Activated naive CD4-positive, alpha-beta T cell treated with anti-CD3 and anti-CD28 coated beads, Interleukin-2, amount 10 ng/mL, durations not matched to agents 7 days and 5 days (primary cell): ENCODE measurements at regions not wholly inside any gene's neighbourhood (a gene's known extent, or its start where the extent isn't known, plus 50 kb on each side); places are given as distances from the start of the nearest gene placed in this dataset.
"Not testable (repeated sequence)": the region's sequence is repeated elsewhere in the genome, so short reads cannot be mapped to it uniquely, and the experiment has no call there.

ENCODE experiments used
- CTCF ChIA-PET: fragments of 350-600 bp; sonication (Branson Sonifier 250); formaldehyde crosslinking; loops from one replicate; lab custom pipeline; 2021; ENCODE audit warnings: antibody characterized with exemption; lab: Charles Lee
- DNase-seq: peaks from one replicate; pipeline ENCODE4 v3.0.0-alpha.2; 2020
- H3K27ac Mint-ChIP-seq: one replicate; pipeline ENCODE4 v1.8.0; 2021; ENCODE audit warnings: mild to moderate bottlenecking, moderate library complexity, mixed read lengths
- H3K27me3 Mint-ChIP-seq: one replicate; pipeline ENCODE4 v1.8.0; 2021; ENCODE audit warnings: mild to moderate bottlenecking, mixed read lengths
- H3K36me3 Mint-ChIP-seq: one replicate; pipeline ENCODE4 v1.8.0; 2021; ENCODE audit warnings: mixed read lengths
- H3K4me1 Mint-ChIP-seq: one replicate; pipeline ENCODE4 v1.8.0; 2021; ENCODE audit warnings: mixed read lengths
- H3K4me3 Mint-ChIP-seq: one replicate; pipeline ENCODE4 v1.8.0; 2021; ENCODE audit warnings: mild to moderate bottlenecking, moderate library complexity, mixed read lengths
- H3K9me3 Mint-ChIP-seq: one replicate; pipeline ENCODE4 v1.8.0; 2021; ENCODE audit warnings: mixed read lengths

DNA sequence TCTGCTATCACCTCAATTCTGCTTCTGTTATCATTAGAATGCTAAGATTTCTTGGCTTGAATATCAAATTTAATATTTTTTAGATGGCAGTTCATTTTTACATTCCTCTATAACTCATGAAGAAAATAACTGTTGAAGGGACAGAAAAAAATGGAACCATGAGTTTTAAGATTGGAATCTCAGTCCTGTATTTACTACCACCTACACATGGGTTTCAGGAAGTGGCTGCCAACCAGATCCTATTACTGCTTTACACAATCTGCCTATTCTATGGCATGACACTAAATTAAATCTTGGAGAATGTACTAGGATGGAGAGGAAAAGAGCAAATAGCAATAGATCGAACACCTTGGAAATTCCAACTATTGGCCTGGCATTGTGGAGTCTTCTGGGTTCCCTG is 140.8 kb downstream of the DUSP6 start:
- DNase-seq = no peak
- Mint-ChIP-seq H3K36me3 (peaks cover 3% of the 10 kb centered on the region), H3K4me3 (no peak overlapping the region), H3K9me3 (no peaks in the 10 kb centered on the region), H3K27ac (no peak overlapping the region), H3K4me1 (peaks cover 17% of the 10 kb centered on the region), H3K27me3 (no peaks in the 10 kb centered on the region)
- CTCF ChIA-PET = interaction anchor here (1.2 to 1.4 kb wide), 2 partner anchors 32 to 33 kb away, joined by 3 read pairs; no protein-coding TSS in a partner anchor

DNA sequence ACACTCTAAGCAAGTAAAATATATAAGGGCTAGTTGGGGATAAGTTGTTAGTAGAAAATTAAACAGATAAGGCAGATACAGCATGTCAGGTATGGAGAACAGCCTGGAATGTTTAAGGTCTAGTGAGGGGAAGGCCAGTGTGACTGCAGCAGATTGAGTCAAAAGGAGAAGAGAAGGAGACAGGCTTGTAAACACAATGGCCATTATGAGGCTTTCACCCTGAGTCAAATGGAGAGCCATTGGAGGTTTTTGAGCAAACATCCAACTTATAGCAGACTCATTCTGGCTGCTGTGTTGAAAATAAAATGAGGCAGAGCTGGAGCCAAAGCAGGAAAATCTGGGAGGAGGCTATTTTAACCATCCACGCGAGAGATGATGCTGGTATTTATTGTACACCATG is 142.0 kb downstream of the DUSP6 start:
- no peaks in the 10 kb centered on the region for H3K27me3 Mint-ChIP-seq
- H3K9me3 Mint-ChIP-seq = no peaks in the 10 kb centered on the region
- H3K27ac Mint-ChIP-seq = no peak overlapping the region
- DNase-seq = no peak
- CTCF ChIA-PET = no interaction called here
- H3K36me3 Mint-ChIP-seq = peaks cover 3% of the 10 kb centered on the region
- no peak overlapping the region for H3K4me3 Mint-ChIP-seq
- peaks cover 23% of the 10 kb centered on the region for H3K4me1 Mint-ChIP-seq

- no peaks in the 10 kb centered on the region for H3K27me3 Mint-ChIP-seq
- H3K27ac Mint-ChIP-seq = no peak overlapping the region
- DNase-seq = no peak
- peaks cover 25% of the 10 kb centered on the region for H3K4me1 Mint-ChIP-seq
- H3K9me3 Mint-ChIP-seq = no peaks in the 10 kb centered on the region
- no peak overlapping the region for H3K4me3 Mint-ChIP-seq
- no peaks in the 10 kb centered on the region for H3K36me3 Mint-ChIP-seq
- CTCF ChIA-PET = no interaction called here
Measured at GRCh38 chr12:89208661-89209096, 143.6 kb downstream of the DUSP6 start.

DNA sequence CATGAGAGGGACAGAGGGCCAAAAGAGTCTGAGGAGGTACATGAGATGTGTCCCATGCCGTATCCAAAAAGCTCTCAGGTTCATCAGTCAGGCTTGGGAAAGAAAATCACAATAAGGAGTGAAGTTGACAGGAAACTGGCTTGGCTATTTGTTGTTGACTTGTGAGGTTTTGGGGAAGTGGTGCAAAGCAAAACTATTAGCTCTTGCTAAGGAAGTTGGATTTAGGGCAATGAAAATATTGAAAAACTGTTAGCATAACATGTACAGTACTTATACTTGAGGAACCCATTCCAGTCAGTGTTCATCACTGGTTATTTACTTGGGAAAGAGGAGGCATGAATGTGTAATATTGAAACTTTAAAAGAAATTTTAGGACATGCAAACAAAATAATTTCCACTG is 145.9 kb downstream of the DUSP6 start:
- no peak overlapping the region for H3K4me3 Mint-ChIP-seq
- no peak for DNase-seq
- no peaks in the 10 kb centered on the region for H3K27me3 Mint-ChIP-seq
- H3K27ac Mint-ChIP-seq = no peak overlapping the region
- H3K4me1 Mint-ChIP-seq = peaks cover 16% of the 10 kb centered on the region
- CTCF ChIA-PET = interaction anchor here (0.8 kb wide), 1 partner anchor 13 kb away, joined by 3 read pairs; no protein-coding TSS in a partner anchor
- no peaks in the 10 kb centered on the region for H3K9me3 Mint-ChIP-seq
- H3K36me3 Mint-ChIP-seq = no peaks in the 10 kb centered on the region

GRCh38 chr12:89205517-89205916 is 146.8 kb downstream of the DUSP6 start:
- DNase-seq = no peak
- Mint-ChIP-seq H3K27me3 (no peaks in the 10 kb centered on the region), H3K9me3 (no peaks in the 10 kb centered on the region), H3K36me3 (no peaks in the 10 kb centered on the region), H3K27ac (no peak overlapping the region), H3K4me3 (no peak overlapping the region), H3K4me1 (peaks cover 16% of the 10 kb centered on the region)
- CTCF ChIA-PET = interaction anchor here (0.8 kb wide), 1 partner anchor 12 kb away, joined by 3 read pairs; no protein-coding TSS in a partner anchor

GRCh38 chr12:89203144-89203543 is 149.2 kb downstream of the DUSP6 start:
- no peak overlapping the region for H3K27ac Mint-ChIP-seq
- peaks cover 2% of the 10 kb centered on the region for H3K9me3 Mint-ChIP-seq
- CTCF ChIA-PET = no interaction called here
- DNase-seq = peak; percentile 23
- H3K4me1 Mint-ChIP-seq = peaks cover 16% of the 10 kb centered on the region
- H3K4me3 Mint-ChIP-seq = no peak overlapping the region
- H3K36me3 Mint-ChIP-seq = no peaks in the 10 kb centered on the region
- peaks cover 2% of the 10 kb centered on the region for H3K27me3 Mint-ChIP-seq

- DNase-seq = no peak
- Mint-ChIP-seq H3K27me3 (peaks cover 5% of the 10 kb centered on the region), H3K4me3 (no peak overlapping the region), H3K36me3 (no peaks in the 10 kb centered on the region), H3K4me1 (peaks cover 9% of the 10 kb centered on the region), H3K27ac (no peak overlapping the region), H3K9me3 (peaks cover 6% of the 10 kb centered on the region)
- CTCF ChIA-PET = no interaction called here
Measured at GRCh38 chr12:89200217-89200616, 152.1 kb downstream of the DUSP6 start.

DNA sequence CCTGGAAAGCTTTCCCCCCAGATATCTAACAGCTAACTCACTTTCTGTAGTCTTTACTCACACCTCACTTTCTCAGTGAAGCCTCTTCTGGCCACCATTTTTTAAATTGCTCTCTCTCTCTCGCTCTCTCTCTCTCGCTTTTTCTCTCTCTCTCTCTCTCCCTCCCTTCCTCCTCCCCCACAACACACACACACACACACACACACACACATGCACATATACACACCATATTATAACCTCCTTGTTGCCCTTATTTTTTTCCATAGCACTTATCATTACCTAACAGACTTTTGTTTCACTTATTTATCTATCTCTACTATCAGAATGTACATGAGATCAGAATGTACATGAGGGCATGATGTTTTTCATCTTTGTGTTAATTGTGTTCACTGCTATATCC is 156.8 kb downstream of the DUSP6 start:
- Mint-ChIP-seq H3K9me3 (peaks cover 10% of the 10 kb centered on the region), H3K27ac (no peak overlapping the region), H3K27me3 (peaks cover 5% of the 10 kb centered on the region), H3K36me3 (peaks cover 3% of the 10 kb centered on the region), H3K4me3 (no peak overlapping the region), H3K4me1 (no peaks in the 10 kb centered on the region)
- DNase-seq = no peak
- CTCF ChIA-PET = no interaction called here

DNA sequence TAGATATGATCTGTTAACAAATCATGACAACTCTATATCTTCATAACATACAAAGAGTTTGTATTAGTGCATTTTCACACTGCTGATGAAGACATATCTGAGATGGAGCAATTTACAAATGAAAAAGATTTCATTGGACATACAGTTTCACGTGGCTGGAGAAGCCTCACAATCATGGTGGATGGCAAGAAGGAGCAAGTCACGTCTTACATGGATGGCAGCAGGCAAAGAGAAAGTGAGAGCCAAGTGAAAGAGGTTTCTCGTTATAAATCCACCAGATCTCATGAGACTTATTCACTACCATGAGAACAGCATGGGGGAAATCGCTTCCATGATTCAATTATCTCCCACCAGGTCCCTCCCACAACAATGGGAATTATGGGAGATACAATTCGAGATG is 157.6 kb downstream of the DUSP6 start:
- Mint-ChIP-seq H3K27me3 (peaks cover 5% of the 10 kb centered on the region), H3K9me3 (peaks cover 12% of the 10 kb centered on the region), H3K36me3 (peaks cover 3% of the 10 kb centered on the region), H3K27ac (no peak overlapping the region), H3K4me3 (no peak overlapping the region), H3K4me1 (no peaks in the 10 kb centered on the region)
- CTCF ChIA-PET = interaction anchor here (1.3 kb wide), 1 partner anchor 13 kb away, joined by 3 read pairs; no protein-coding TSS in a partner anchor
- DNase-seq = no peak

GRCh38 chr12:89192429-89192828 is 159.9 kb downstream of the DUSP6 start:
- H3K27ac Mint-ChIP-seq = no peak overlapping the region
- H3K4me3 Mint-ChIP-seq = no peak overlapping the region
- no peaks in the 10 kb centered on the region for H3K4me1 Mint-ChIP-seq
- no peak for DNase-seq
- H3K9me3 Mint-ChIP-seq = peaks cover 25% of the 10 kb centered on the region
- peaks cover 14% of the 10 kb centered on the region for H3K36me3 Mint-ChIP-seq
- CTCF ChIA-PET = no interaction called here
- no peaks in the 10 kb centered on the region for H3K27me3 Mint-ChIP-seq

DNA sequence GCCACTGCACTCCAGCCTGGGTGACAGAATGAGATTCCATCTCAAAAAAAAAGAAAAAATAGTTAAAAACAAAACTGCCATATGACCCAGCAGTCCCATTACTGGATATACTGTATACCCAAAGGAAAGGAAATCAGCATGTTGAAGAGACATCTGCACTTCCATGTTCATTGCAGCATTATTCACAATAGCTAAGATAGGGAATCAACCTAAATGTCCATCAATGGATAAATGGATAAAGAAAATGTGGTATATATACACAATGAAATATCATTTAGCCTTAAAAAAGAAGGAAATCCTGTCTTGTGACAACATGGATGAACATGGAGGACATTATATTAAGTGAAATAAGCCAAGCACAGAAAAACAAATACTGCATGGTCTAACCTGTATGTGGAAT is 160.7 kb downstream of the DUSP6 start:
- H3K27ac Mint-ChIP-seq, H3K4me3 Mint-ChIP-seq, DNase-seq, CTCF ChIA-PET, H3K27me3 Mint-ChIP-seq, H3K4me1 Mint-ChIP-seq: not testable (repeated sequence)
- peaks cover 25% of the 10 kb centered on the region for H3K9me3 Mint-ChIP-seq
- H3K36me3 Mint-ChIP-seq = peaks cover 14% of the 10 kb centered on the region

- CTCF ChIA-PET = no interaction called here
Measured at GRCh38 chr12:89189448-89189847, 162.9 kb downstream of the DUSP6 start.

GRCh38 chr12:89187507-89187906 is 164.8 kb downstream of the DUSP6 start:
- Mint-ChIP-seq H3K27ac (no peak overlapping the region), H3K36me3 (peaks cover 14% of the 10 kb centered on the region), H3K4me3 (no peak overlapping the region), H3K27me3 (no peaks in the 10 kb centered on the region), H3K9me3 (peaks cover 27% of the 10 kb centered on the region), H3K4me1 (peaks cover 2% of the 10 kb centered on the region)
- CTCF ChIA-PET = no interaction called here
- DNase-seq = no peak

More at GRCh38 chr12:89189448-89189847, 162.9 kb downstream of the DUSP6 start:
- Mint-ChIP-seq H3K4me1 (no peaks in the 10 kb centered on the region), H3K27ac (no peak overlapping the region), H3K36me3 (peaks cover 14% of the 10 kb centered on the region), H3K27me3 (no peaks in the 10 kb centered on the region), H3K4me3 (no peak overlapping the region), H3K9me3 (peaks cover 25% of the 10 kb centered on the region)
- DNase-seq = no peak

GRCh38 chr12:89185889-89186288 is 166.4 kb downstream of the DUSP6 start:
- Mint-ChIP-seq H3K9me3 (peaks cover 25% of the 10 kb centered on the region), H3K4me3 (no peak overlapping the region), H3K27ac (no peak overlapping the region), H3K36me3 (peaks cover 11% of the 10 kb centered on the region), H3K27me3 (no peaks in the 10 kb centered on the region), H3K4me1 (peaks cover 14% of the 10 kb centered on the region)
- no peak for DNase-seq
- CTCF ChIA-PET = no interaction called here

DNA sequence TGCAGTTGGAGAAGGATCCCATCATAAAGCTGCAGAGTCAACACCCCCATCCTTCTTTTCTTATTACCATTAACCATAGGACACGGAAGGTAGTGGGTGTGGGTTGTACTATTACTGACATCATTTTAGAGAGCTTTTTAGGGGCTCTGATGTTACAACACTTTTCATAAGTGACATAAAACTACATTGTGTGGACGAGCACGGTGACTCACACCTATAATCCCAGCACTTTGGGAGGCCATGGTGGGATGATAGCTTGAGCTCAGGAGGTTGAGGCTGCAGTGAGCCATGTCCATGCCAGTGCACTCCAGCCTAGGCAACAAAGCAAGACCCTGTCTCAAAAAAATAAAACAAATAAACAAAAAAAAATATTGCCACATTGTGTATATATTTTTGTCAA is 167.1 kb downstream of the DUSP6 start:
- peaks cover 21% of the 10 kb centered on the region for H3K4me1 Mint-ChIP-seq
- DNase-seq = no peak
- CTCF ChIA-PET = interaction anchor here (0.7 to 1.0 kb wide), 2 partner anchors 124 to 277 kb away, joined by 3 to 4 read pairs; no protein-coding TSS in a partner anchor

More for the DNA sequence above, 167.1 kb downstream of the DUSP6 start:
- H3K27ac Mint-ChIP-seq = no peak overlapping the region
- peaks cover 11% of the 10 kb centered on the region for H3K36me3 Mint-ChIP-seq
- peaks cover 20% of the 10 kb centered on the region for H3K9me3 Mint-ChIP-seq
- no peaks in the 10 kb centered on the region for H3K27me3 Mint-ChIP-seq
- H3K4me3 Mint-ChIP-seq = no peak overlapping the region
